Activated T-helper 2 cell treated with anti-CD3 and anti-CD28 coated beads, Interferon-gamma antibody, Interleukin-2, Interleukin-4, amounts not matched to agents 10 μg/mL and 5 μg/mL and 100 μg/mL, durations not matched to agents 14 hours and 24 hours and 36 hours (primary cell): ENCODE measurements at regions not wholly inside any gene's neighbourhood (a gene's known extent, or its start where the extent isn't known, plus 50 kb on each side); places are given as distances from the start of the nearest gene placed in this dataset.
"Not testable (repeated sequence)": the region's sequence is repeated elsewhere in the genome, so short reads cannot be mapped to it uniquely, and the experiment has no call there.

Experiments
- DNase-seq: peaks from one replicate; pipeline ENCODE4 v3.0.0; 2021; ENCODE audit warnings: low spot score
- H3K27ac Mint-ChIP-seq: one replicate; pipeline ENCODE4 v1.8.0; 2021; ENCODE audit warnings: mixed read lengths
- H3K27me3 Mint-ChIP-seq: one replicate; pipeline ENCODE4 v1.8.0; 2021; ENCODE audit warnings: low read depth, mixed read lengths
- H3K36me3 Mint-ChIP-seq: one replicate; pipeline ENCODE4 v1.8.0; 2021; ENCODE audit warnings: low read depth, mixed read lengths
- H3K4me1 Mint-ChIP-seq: one replicate; pipeline ENCODE4 v1.8.0; 2021; ENCODE audit warnings: low read depth, mixed read lengths
- H3K4me3 Mint-ChIP-seq: one replicate; pipeline ENCODE4 v1.8.0; 2021; ENCODE audit warnings: low read depth, mild to moderate bottlenecking, moderate library complexity, mixed read lengths
- H3K9me3 Mint-ChIP-seq: one replicate; pipeline ENCODE4 v1.8.0; 2021; ENCODE audit warnings: mixed read lengths
- intact Hi-C: fragments of 100-400 bp; cut with micrococcal nuclease; formaldehyde crosslinking; loops from one replicate; pipeline ENCODE4 v1.15.1; 2023

- H3K9me3 Mint-ChIP-seq: no peaks in the 10 kb centered on the region
- H3K36me3 Mint-ChIP-seq: no peaks in the 10 kb centered on the region
- H3K27me3 Mint-ChIP-seq: no peaks in the 10 kb centered on the region
- H3K4me1 Mint-ChIP-seq: no peaks in the 10 kb centered on the region
- intact Hi-C loops: no loop called here
- no peak overlapping the region for H3K4me3 Mint-ChIP-seq
- no peak for DNase-seq
- H3K27ac Mint-ChIP-seq: no peak overlapping the region
Measured at GRCh38 chr12:25868193-25868592, 90.3 kb upstream of the RASSF8 start.

GRCh38 chr12:25872137-25872536 is 86.3 kb upstream of the RASSF8 start:
- intact Hi-C loops: no loop called here
- no peaks in the 10 kb centered on the region for H3K4me1 Mint-ChIP-seq
- no peaks in the 10 kb centered on the region for H3K36me3 Mint-ChIP-seq
- H3K9me3 Mint-ChIP-seq: no peaks in the 10 kb centered on the region
- H3K27ac Mint-ChIP-seq: no peak overlapping the region
- no peaks in the 10 kb centered on the region for H3K27me3 Mint-ChIP-seq
- DNase-seq: no peak
- H3K4me3 Mint-ChIP-seq: no peak overlapping the region

- Mint-ChIP-seq H3K9me3 (no peaks in the 10 kb centered on the region), H3K27ac (no peak overlapping the region), H3K4me3 (no peak overlapping the region), H3K36me3 (no peaks in the 10 kb centered on the region), H3K4me1 (no peaks in the 10 kb centered on the region), H3K27me3 (no peaks in the 10 kb centered on the region)
- intact Hi-C loops: no loop called here
- DNase-seq: no peak
Measured at GRCh38 chr12:25875661-25876060, 82.8 kb upstream of the RASSF8 start.

- Mint-ChIP-seq H3K27me3 (no peaks in the 10 kb centered on the region), H3K4me1 (no peaks in the 10 kb centered on the region), H3K9me3 (no peaks in the 10 kb centered on the region), H3K27ac (no peak overlapping the region), H3K4me3 (no peak overlapping the region), H3K36me3 (no peaks in the 10 kb centered on the region)
- intact Hi-C loops: no loop called here
- DNase-seq: no peak
Measured at GRCh38 chr12:25876383-25877045, 82.0 kb upstream of the RASSF8 start.

GRCh38 chr12:25877446-25877845 is 81.0 kb upstream of the RASSF8 start:
- H3K27ac Mint-ChIP-seq: no peak overlapping the region

GRCh38 chr12:25882266-25882665 is 76.2 kb upstream of the RASSF8 start:
- DNase-seq: no peak
- Mint-ChIP-seq H3K27ac (no peak overlapping the region), H3K27me3 (no peaks in the 10 kb centered on the region), H3K36me3 (no peaks in the 10 kb centered on the region), H3K9me3 (no peaks in the 10 kb centered on the region), H3K4me1 (no peaks in the 10 kb centered on the region), H3K4me3 (no peak overlapping the region)
- intact Hi-C loops: no loop called here

More at GRCh38 chr12:25877446-25877845, 81.0 kb upstream of the RASSF8 start:
- no peaks in the 10 kb centered on the region for H3K27me3 Mint-ChIP-seq
- H3K4me3 Mint-ChIP-seq: no peak overlapping the region
- no peak for DNase-seq
- no peaks in the 10 kb centered on the region for H3K36me3 Mint-ChIP-seq
- no peaks in the 10 kb centered on the region for H3K9me3 Mint-ChIP-seq
- intact Hi-C loops: no loop called here
- no peaks in the 10 kb centered on the region for H3K4me1 Mint-ChIP-seq

GRCh38 chr12:25883026-25883916 is 75.2 kb upstream of the RASSF8 start:
- Mint-ChIP-seq H3K4me1 (no peaks in the 10 kb centered on the region), H3K9me3 (no peaks in the 10 kb centered on the region), H3K27ac (no peak overlapping the region), H3K4me3 (no peak overlapping the region), H3K27me3 (no peaks in the 10 kb centered on the region), H3K36me3 (no peaks in the 10 kb centered on the region)
- no peak for DNase-seq
- intact Hi-C loops: no loop called here

- H3K36me3 Mint-ChIP-seq: no peaks in the 10 kb centered on the region
- H3K27ac Mint-ChIP-seq: no peak overlapping the region
- H3K9me3 Mint-ChIP-seq: no peaks in the 10 kb centered on the region
- intact Hi-C loops: no loop called here
- no peaks in the 10 kb centered on the region for H3K4me1 Mint-ChIP-seq
- DNase-seq: no peak
- H3K27me3 Mint-ChIP-seq: no peaks in the 10 kb centered on the region
- no peak overlapping the region for H3K4me3 Mint-ChIP-seq
Measured at GRCh38 chr12:25884024-25884919, 74.2 kb upstream of the RASSF8 start.

GRCh38 chr12:25884920-25885234 is 73.6 kb upstream of the RASSF8 start:
- no peaks in the 10 kb centered on the region for H3K36me3 Mint-ChIP-seq
- no peaks in the 10 kb centered on the region for H3K4me1 Mint-ChIP-seq
- no peak overlapping the region for H3K27ac Mint-ChIP-seq
- H3K4me3 Mint-ChIP-seq: no peak overlapping the region
- no peaks in the 10 kb centered on the region for H3K9me3 Mint-ChIP-seq
- H3K27me3 Mint-ChIP-seq: no peaks in the 10 kb centered on the region
- intact Hi-C loops: no loop called here
- DNase-seq: no peak

- no peaks in the 10 kb centered on the region for H3K27me3 Mint-ChIP-seq
- H3K4me1 Mint-ChIP-seq: no peaks in the 10 kb centered on the region
- no peak overlapping the region for H3K27ac Mint-ChIP-seq
- DNase-seq: no peak
- intact Hi-C loops: no loop called here
- H3K36me3 Mint-ChIP-seq: no peaks in the 10 kb centered on the region
- H3K9me3 Mint-ChIP-seq: no peaks in the 10 kb centered on the region
- no peak overlapping the region for H3K4me3 Mint-ChIP-seq
Measured at GRCh38 chr12:25886396-25886795, 72.1 kb upstream of the RASSF8 start.

GRCh38 chr12:25887367-25887766 is 71.1 kb upstream of the RASSF8 start:
- intact Hi-C loops: no loop called here
- Mint-ChIP-seq H3K9me3 (no peaks in the 10 kb centered on the region), H3K27me3 (no peaks in the 10 kb centered on the region), H3K4me3 (no peak overlapping the region), H3K36me3 (no peaks in the 10 kb centered on the region), H3K27ac (no peak overlapping the region), H3K4me1 (no peaks in the 10 kb centered on the region)
- no peak for DNase-seq

GRCh38 chr12:25889185-25889584 is 69.3 kb upstream of the RASSF8 start:
- Mint-ChIP-seq H3K27me3 (no peaks in the 10 kb centered on the region), H3K9me3 (no peaks in the 10 kb centered on the region), H3K4me1 (no peaks in the 10 kb centered on the region), H3K4me3 (no peak overlapping the region), H3K27ac (no peak overlapping the region), H3K36me3 (no peaks in the 10 kb centered on the region)
- intact Hi-C loops: no loop called here
- DNase-seq: no peak

GRCh38 chr12:25891095-25891494 is 67.4 kb upstream of the RASSF8 start:
- DNase-seq, H3K27me3 Mint-ChIP-seq, H3K4me1 Mint-ChIP-seq, H3K4me3 Mint-ChIP-seq, intact Hi-C loops, H3K9me3 Mint-ChIP-seq, H3K27ac Mint-ChIP-seq, H3K36me3 Mint-ChIP-seq: not testable (repeated sequence)
